Mesendoderm (in vitro differentiated cells): ENCODE measurements at regions not wholly inside any gene's neighbourhood (a gene's known extent, or its start where the extent isn't known, plus 50 kb on each side); places are given as distances from the start of the nearest gene placed in this dataset.

Experiments used
- DNase-seq: peaks from one replicate; pipeline ENCODE4 v3.0.0; 2013
- H2AK5ac ChIP-seq: 2 replicates; pipeline ENCODE4 v1.6.1; 2013; ENCODE audit warnings: low read length, inconsistent platforms
- H2BK120ac ChIP-seq: 2 replicates; pipeline ENCODE4 v1.6.1; 2013; ENCODE audit warnings: low read depth, mild to moderate bottlenecking, low read length, moderate library complexity, mixed read lengths
- H2BK15ac ChIP-seq: replicated peaks from 2 replicates; pipeline ENCODE4 v1.6.1; 2013; ENCODE audit warnings: low read depth, mild to moderate bottlenecking, moderate library complexity
- H2BK5ac ChIP-seq: 2 replicates; pipeline ENCODE4 v1.6.1; 2013; ENCODE audit warnings: low read length, inconsistent platforms
- H3K18ac ChIP-seq: 2 replicates; pipeline ENCODE4 v1.6.1; 2013; ENCODE audit warnings: mild to moderate bottlenecking, low read length, mixed read lengths
- H3K23ac ChIP-seq: one replicate; pipeline ENCODE4 v1.6.1; 2013; ENCODE audit warnings: low read length
- H3K27ac ChIP-seq: 2 replicates; pipeline ENCODE4 v1.5.1; 2013; ENCODE audit warnings: low read depth, mild to moderate bottlenecking, inconsistent platforms, low read length, moderate library complexity
- H3K27me3 ChIP-seq: 2 replicates; pipeline ENCODE4 v1.6.1; 2013; ENCODE audit warnings: low read length, control low read depth, mild to moderate bottlenecking, inconsistent platforms; ENCODE audit not compliant: insufficient read depth, poor library complexity
- H3K36me3 ChIP-seq: 2 replicates; pipeline ENCODE4 v1.6.1; 2013; ENCODE audit warnings: low read length, inconsistent platforms; ENCODE audit not compliant: control insufficient read depth, insufficient read depth
- H3K4ac ChIP-seq: one replicate; pipeline ENCODE4 v1.6.1; 2013; ENCODE audit warnings: low read depth, mild to moderate bottlenecking, low read length, moderate library complexity
- H3K4me1 ChIP-seq: 2 replicates; pipeline ENCODE4 v1.6.1; 2013; ENCODE audit warnings: low read depth, low read length, inconsistent platforms; ENCODE audit not compliant: control insufficient read depth
- H3K4me2 ChIP-seq: 2 replicates; pipeline ENCODE4 v1.6.1; 2013; ENCODE audit warnings: low read length
- H3K4me3 ChIP-seq: 2 replicates; pipeline ENCODE4 v1.5.1; 2013; ENCODE audit warnings: mild to moderate bottlenecking, low read length
- H3K56ac ChIP-seq: one replicate; pipeline ENCODE4 v1.6.1; 2013; ENCODE audit warnings: low read length
- H3K79me1 ChIP-seq: 2 replicates; pipeline ENCODE4 v1.6.1; 2013; ENCODE audit warnings: low read length, inconsistent platforms
- H3K79me2 ChIP-seq: 2 replicates; pipeline ENCODE4 v1.6.1; 2013; ENCODE audit warnings: mild to moderate bottlenecking, low read length; ENCODE audit not compliant: control insufficient read depth, insufficient read depth
- H3K9ac ChIP-seq: 2 replicates; pipeline ENCODE4 v1.6.1; 2013; ENCODE audit warnings: low read length, inconsistent platforms
- H4K5ac ChIP-seq: one replicate; pipeline ENCODE4 v1.6.1; 2013; ENCODE audit warnings: low read length
- H4K8ac ChIP-seq: one replicate; pipeline ENCODE4 v1.6.1; 2013; ENCODE audit warnings: low read depth, mild to moderate bottlenecking, control low read depth, low read length, moderate library complexity
- WGBS: extraction: QIAGEN DNeasy Blood & Tissue Kit; methylation state at CpG from one replicate; pipeline ENCODE4 v1.1.7; 2013; ENCODE audit warnings: low lambda C conversion rate, missing lambda C conversion rate; ENCODE audit not compliant: insufficient coverage; ENCODE audit errors: extremely low coverage; 5-methylcytosine and 5-hydroxymethylcytosine counted together

DNA sequence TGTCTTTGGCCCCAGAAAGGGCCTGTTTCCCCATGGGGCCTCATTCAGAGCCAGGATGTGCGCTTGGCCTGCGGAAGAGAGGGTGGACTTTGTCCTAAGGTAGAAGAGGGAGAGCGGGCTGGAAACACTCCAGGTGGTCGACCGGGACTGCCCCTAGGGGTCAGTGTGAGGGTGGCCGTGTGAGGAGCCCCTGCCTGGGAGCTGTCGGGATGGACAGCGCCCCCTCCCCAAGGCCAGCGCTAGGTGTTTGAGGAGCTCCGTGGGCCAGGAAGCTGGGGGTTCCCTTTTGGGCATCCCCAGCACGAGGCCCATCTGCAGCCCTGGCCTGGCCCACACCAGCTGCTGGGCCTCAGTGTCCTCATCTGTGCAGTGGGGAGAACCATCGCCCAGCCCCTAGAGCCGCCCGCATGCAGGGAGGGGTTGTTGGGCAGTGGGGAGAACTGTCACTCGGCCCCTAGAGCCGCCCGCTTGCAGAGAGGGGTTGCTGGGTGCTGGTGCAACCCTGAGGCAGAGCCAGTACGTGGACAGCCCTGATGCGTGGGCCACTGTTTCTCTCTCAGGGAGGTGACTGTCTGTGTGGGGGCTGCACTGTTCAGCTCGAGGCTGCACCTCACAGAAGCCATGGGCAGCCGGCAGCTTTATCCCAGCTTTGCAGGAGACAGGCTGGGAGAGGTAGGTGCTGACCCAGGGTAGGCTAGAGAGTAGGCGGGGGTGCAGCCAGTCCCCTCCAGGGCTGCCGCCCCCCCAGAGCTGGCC is 1319.9 kb downstream of the BRD1 start:
- no peak overlapping the region for H4K8ac ChIP-seq
- no CpG with 5 or more reads among the region's 23 CpGs for WGBS
- H3K18ac ChIP-seq, result no peak overlapping the region
- no peak overlapping the region for H3K4me2 ChIP-seq
- no peak overlapping the region for H2AK5ac ChIP-seq
- peaks cover 15% of the 10 kb centered on the region for H3K79me1 ChIP-seq
- no peak overlapping the region for H3K4me3 ChIP-seq
- H3K23ac ChIP-seq, result no peak overlapping the region
- no peak overlapping the region for H2BK15ac ChIP-seq
- H2BK120ac ChIP-seq, result no peak overlapping the region
- no peak overlapping the region for H2BK5ac ChIP-seq
- no peak overlapping the region for H3K9ac ChIP-seq
- DNase-seq, result no peak
- no peak overlapping the region for H3K4ac ChIP-seq
- H3K4me1 ChIP-seq, result peaks cover 1% of the 10 kb centered on the region
- no peaks in the 10 kb centered on the region for H3K27me3 ChIP-seq
- H4K5ac ChIP-seq, result no peak overlapping the region
- H3K56ac ChIP-seq, result no peak overlapping the region
- H3K36me3 ChIP-seq, result no peaks in the 10 kb centered on the region
- H3K79me2 ChIP-seq, result peaks cover 8% of the 10 kb centered on the region
- H3K27ac ChIP-seq, result no peak overlapping the region

DNA sequence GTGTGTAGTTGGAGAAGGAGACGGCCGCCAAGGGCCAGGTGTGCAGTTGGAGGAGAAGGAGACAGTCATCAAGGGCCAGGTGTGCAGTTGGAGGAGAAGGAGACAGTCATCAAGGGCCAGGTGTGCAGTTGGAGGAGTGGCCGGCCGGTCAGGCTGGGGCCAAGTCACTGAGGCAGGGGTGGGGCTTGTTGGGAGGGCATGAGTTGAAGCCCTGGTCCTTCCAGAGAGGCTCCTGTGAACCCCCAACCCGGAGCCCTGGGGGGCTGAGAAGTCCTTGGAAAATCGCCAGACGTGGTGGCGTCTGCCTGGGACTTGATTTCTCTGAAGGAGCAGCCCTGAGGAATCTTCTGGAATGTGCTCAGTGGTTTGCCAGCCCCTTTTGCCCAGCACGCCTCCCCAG is 1320.5 kb downstream of the BRD1 start:
- Histone ChIP-seq H2BK15ac (no peak overlapping the region), H3K4me1 (peaks cover 2% of the 10 kb centered on the region), H4K5ac (no peak overlapping the region), H3K4me3 (no peak overlapping the region), H3K9ac (no peak overlapping the region), H3K79me2 (peaks cover 8% of the 10 kb centered on the region), H3K27ac (no peak overlapping the region), H2BK5ac (no peak overlapping the region), H2BK120ac (no peak overlapping the region), H2AK5ac (no peak overlapping the region), H3K27me3 (no peaks in the 10 kb centered on the region), H3K79me1 (peaks cover 16% of the 10 kb centered on the region), H3K4me2 (no peak overlapping the region), H3K56ac (no peak overlapping the region), H3K23ac (no peak overlapping the region), H3K18ac (no peak overlapping the region), H4K8ac (no peak overlapping the region), H3K4ac (no peak overlapping the region), H3K36me3 (no peaks in the 10 kb centered on the region)
- WGBS, result no CpG with 5 or more reads among the region's 9 CpGs
- DNase-seq, result no peak

DNA sequence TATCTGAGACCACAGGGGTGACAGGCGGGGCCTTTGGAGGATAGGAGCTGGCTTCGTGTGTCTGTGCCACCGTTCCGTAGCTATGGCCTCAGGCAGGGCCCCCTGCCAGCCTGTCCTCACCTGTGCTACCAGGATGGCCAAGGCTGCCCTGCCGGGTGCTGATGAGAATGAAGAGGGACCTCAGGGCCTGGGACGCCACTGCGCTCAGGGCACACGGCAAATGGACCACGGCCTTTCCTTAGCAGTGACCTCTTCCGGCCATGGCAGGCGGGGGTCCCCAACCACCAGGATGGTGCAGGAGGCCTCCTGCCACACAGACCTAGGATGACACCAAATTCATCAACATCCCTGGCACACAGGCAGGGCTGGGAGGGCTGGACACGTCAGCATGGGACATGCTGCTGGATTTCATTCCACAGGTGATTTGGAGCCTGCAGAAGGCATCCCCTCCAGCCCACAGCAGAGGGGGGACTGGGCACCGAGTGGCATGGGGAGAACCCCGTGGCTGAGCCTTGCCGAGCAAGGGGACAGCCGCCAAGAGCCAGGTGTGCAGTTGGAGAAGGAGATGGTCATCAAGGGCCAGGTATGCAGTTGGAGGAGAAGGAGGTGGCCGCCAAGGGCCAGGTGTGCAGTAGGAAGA is 1321.0 kb downstream of the BRD1 start:
- no peak for DNase-seq
- H3K79me2 ChIP-seq, result peaks cover 9% of the 10 kb centered on the region
- peak overlapping the region; percentile 25 for H3K56ac ChIP-seq
- H3K27ac ChIP-seq, result no peak overlapping the region
- no peaks in the 10 kb centered on the region for H3K36me3 ChIP-seq
- WGBS, result no CpG with 5 or more reads among the region's 17 CpGs
- H3K9ac ChIP-seq, result no peak overlapping the region
- H2BK15ac ChIP-seq, result no peak overlapping the region
- peaks cover 16% of the 10 kb centered on the region for H3K79me1 ChIP-seq
- H3K27me3 ChIP-seq, result no peaks in the 10 kb centered on the region
- H3K4me1 ChIP-seq, result peaks cover 3% of the 10 kb centered on the region
- no peak overlapping the region for H4K5ac ChIP-seq
- H2BK5ac ChIP-seq, result no peak overlapping the region
- H2BK120ac ChIP-seq, result no peak overlapping the region
- H4K8ac ChIP-seq, result no peak overlapping the region
- H3K18ac ChIP-seq, result no peak overlapping the region
- no peak overlapping the region for H3K4ac ChIP-seq
- H3K4me3 ChIP-seq, result no peak overlapping the region
- no peak overlapping the region for H3K4me2 ChIP-seq
- H3K23ac ChIP-seq, result no peak overlapping the region
- H2AK5ac ChIP-seq, result no peak overlapping the region

DNA sequence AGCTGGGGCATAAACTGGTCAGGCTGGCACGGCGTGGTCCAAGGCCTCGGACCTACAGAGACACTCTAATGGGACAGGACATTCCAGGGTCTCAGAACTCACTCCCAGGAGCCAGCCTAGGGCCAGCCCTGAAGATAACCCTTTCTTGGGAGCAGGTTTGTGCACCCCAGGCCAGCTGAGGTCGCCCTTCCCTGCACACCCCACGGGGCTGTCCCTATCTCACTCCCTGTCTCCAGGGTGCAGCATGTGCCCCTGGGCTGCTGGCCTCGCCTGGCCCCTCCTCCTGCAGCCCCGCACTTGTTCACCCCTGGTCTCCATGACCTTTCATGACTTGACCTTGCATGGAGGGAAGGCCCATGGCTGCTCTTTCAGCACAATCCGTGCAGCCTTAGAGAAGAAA is 1321.8 kb downstream of the BRD1 start:
- Histone ChIP-seq H3K4me2 (no peak overlapping the region), H2AK5ac (no peak overlapping the region), H3K4ac (no peak overlapping the region), H3K79me1 (peaks cover 17% of the 10 kb centered on the region), H3K4me3 (no peak overlapping the region), H3K36me3 (no peaks in the 10 kb centered on the region), H4K5ac (no peak overlapping the region), H3K23ac (no peak overlapping the region), H4K8ac (no peak overlapping the region), H3K56ac (no peak overlapping the region), H2BK120ac (no peak overlapping the region), H3K4me1 (peaks cover 5% of the 10 kb centered on the region), H3K9ac (no peak overlapping the region), H3K79me2 (peaks cover 12% of the 10 kb centered on the region), H3K27ac (no peak overlapping the region), H2BK15ac (no peak overlapping the region), H3K27me3 (no peaks in the 10 kb centered on the region), H3K18ac (no peak overlapping the region), H2BK5ac (no peak overlapping the region)
- no peak for DNase-seq
- no CpG with 5 or more reads among the region's 8 CpGs for whole genome bisulfite sequencing

DNA sequence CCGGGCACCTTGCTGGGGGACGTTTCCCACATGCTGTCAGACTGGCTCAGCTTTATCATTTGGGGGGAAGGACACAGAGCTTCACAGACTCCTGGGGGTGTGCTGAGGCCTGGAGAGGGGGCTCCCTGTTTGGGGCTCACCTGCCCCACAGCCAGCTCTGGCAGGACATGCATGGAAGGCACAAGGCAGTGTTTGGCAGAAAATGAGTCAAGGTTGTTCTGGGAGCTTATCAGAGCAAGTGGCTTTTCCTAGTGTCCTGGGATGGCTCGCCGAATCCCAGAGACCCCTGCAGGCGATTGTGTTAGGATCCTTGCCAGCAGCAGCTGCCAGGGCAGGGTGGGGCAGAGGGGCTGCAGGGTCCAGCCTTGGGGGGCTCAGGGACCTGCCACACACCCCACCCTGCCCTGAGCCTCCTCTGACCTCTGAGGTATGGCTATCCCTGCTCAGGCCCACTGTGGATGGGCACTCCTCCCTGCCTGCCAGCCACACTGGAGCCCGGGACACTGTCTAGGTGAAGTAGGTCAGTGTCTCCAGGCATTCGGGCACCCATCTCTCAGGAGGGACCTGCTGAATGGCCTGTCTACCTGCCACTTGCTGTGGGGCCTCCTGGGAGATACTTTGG is 1323.0 kb downstream of the BRD1 start:
- no peak overlapping the region for H2AK5ac ChIP-seq
- H3K27me3 ChIP-seq, result no peaks in the 10 kb centered on the region
- no peak overlapping the region for H2BK120ac ChIP-seq
- no peak overlapping the region for H3K9ac ChIP-seq
- H3K4ac ChIP-seq, result no peak overlapping the region
- WGBS, result no CpG with 5 or more reads among the region's 7 CpGs
- no peak overlapping the region for H2BK15ac ChIP-seq
- H2BK5ac ChIP-seq, result no peak overlapping the region
- peak overlapping the region; percentile 31 for H3K56ac ChIP-seq
- H3K27ac ChIP-seq, result no peak overlapping the region
- no peaks in the 10 kb centered on the region for H3K36me3 ChIP-seq
- H3K23ac ChIP-seq, result no peak overlapping the region
- H4K5ac ChIP-seq, result no peak overlapping the region
- H3K4me3 ChIP-seq, result no peak overlapping the region
- no peak overlapping the region for H4K8ac ChIP-seq
- H3K4me1 ChIP-seq, result peaks cover 12% of the 10 kb centered on the region
- DNase-seq, result no peak
- H3K79me2 ChIP-seq, result peaks cover 16% of the 10 kb centered on the region
- peaks cover 20% of the 10 kb centered on the region for H3K79me1 ChIP-seq
- H3K18ac ChIP-seq, result no peak overlapping the region
- H3K4me2 ChIP-seq, result no peak overlapping the region
